ENCODE measurements at regions not wholly inside any gene's neighbourhood (a gene's known extent, or its start where the extent isn't known, plus 50 kb on each side); places are given as distances from the start of the nearest gene placed in this dataset.

GRCh38 chr11:107268977-107269376 is 188.6 kb downstream of the CWF19L2 start:
- H3K9me3 ChIP-seq = no peaks in the 10 kb centered on the region
- H3K36me3 ChIP-seq = no peaks in the 10 kb centered on the region
- ATAC-seq (no peak), DNase-seq (no peak)
- intact Hi-C loops (cut with DNase I) = no loop called here
- no peak overlapping the region for H3K27ac ChIP-seq
- TF ChIP-seq CTCF (IDR thresholded peaks at IDR 0.05) = no peak
- H3K4me3 ChIP-seq = no peak overlapping the region
- H3K4me1 ChIP-seq = peaks cover under 1% of the 10 kb centered on the region
- no peaks in the 10 kb centered on the region for H3K27me3 ChIP-seq

GRCh38 chr11:107266455-107266854 is 191.2 kb downstream of the CWF19L2 start:
- intact Hi-C loops (cut with DNase I) = no loop called here

GRCh38 chr11:107265591-107266121 is 192.0 kb downstream of the CWF19L2 start:
- ATAC-seq = no peak
- Histone ChIP-seq H3K9me3 (no peaks in the 10 kb centered on the region), H3K27ac (no peak overlapping the region), H3K4me3 (no peak overlapping the region), H3K4me1 (peaks cover 2% of the 10 kb centered on the region), H3K36me3 (no peaks in the 10 kb centered on the region), H3K27me3 (no peaks in the 10 kb centered on the region)
- TF ChIP-seq CTCF (IDR thresholded peaks at IDR 0.05) = no peak
- DNase-seq = no peak
- intact Hi-C loops (cut with DNase I) = no loop called here

More at GRCh38 chr11:107266455-107266854, 191.2 kb downstream of the CWF19L2 start:
- ATAC-seq (no peak), DNase-seq (no peak)
- no peaks in the 10 kb centered on the region for H3K9me3 ChIP-seq
- no peak overlapping the region for H3K4me3 ChIP-seq
- peaks cover 2% of the 10 kb centered on the region for H3K4me1 ChIP-seq
- no peaks in the 10 kb centered on the region for H3K27me3 ChIP-seq
- H3K27ac ChIP-seq = no peak overlapping the region
- TF ChIP-seq CTCF (IDR thresholded peaks at IDR 0.05) = no peak
- H3K36me3 ChIP-seq = no peaks in the 10 kb centered on the region

GRCh38 chr11:107263844-107264563 is 193.6 kb downstream of the CWF19L2 start:
- ATAC-seq (no peak), DNase-seq (no peak)
- Histone ChIP-seq H3K36me3 (no peaks in the 10 kb centered on the region), H3K9me3 (no peaks in the 10 kb centered on the region), H3K4me1 (peaks cover 2% of the 10 kb centered on the region), H3K27me3 (no peaks in the 10 kb centered on the region), H3K4me3 (no peak overlapping the region), H3K27ac (no peak overlapping the region)
- TF ChIP-seq CTCF (IDR thresholded peaks at IDR 0.05) = no peak
- intact Hi-C loops (cut with DNase I) = no loop called here

- ATAC-seq (no peak), DNase-seq (no peak)
- Histone ChIP-seq H3K27me3 (peaks cover 2% of the 10 kb centered on the region), H3K4me1 (peaks cover 2% of the 10 kb centered on the region), H3K27ac (no peak overlapping the region), H3K4me3 (no peak overlapping the region), H3K9me3 (no peaks in the 10 kb centered on the region), H3K36me3 (no peaks in the 10 kb centered on the region)
- no peak for TF ChIP-seq CTCF (IDR thresholded peaks at IDR 0.05)
- intact Hi-C loops (cut with DNase I) = no loop called here
Observed at GRCh38 chr11:107259811-107260221, 197.8 kb downstream of the CWF19L2 start.
